B cell (primary cell): ENCODE measurements at regions not wholly inside any gene's neighbourhood (a gene's known extent, or its start where the extent isn't known, plus 50 kb on each side); places are given as distances from the start of the nearest gene placed in this dataset.

Source experiments
- ATAC-seq: fragments of 200-7000 bp; cut with Tn5 transposase; one replicate; pipeline ENCODE4 v1.10.0; 2021; ENCODE audit warnings: low read depth, mild to moderate bottlenecking, moderate number of reproducible peaks, moderate library complexity
- CTCF ChIA-PET: fragments of 350-600 bp; sonication (Branson Sonifier 250); formaldehyde crosslinking; loops from one replicate; lab custom pipeline; 2021; ENCODE audit warnings: antibody characterized with exemption, inconsistent platforms; lab: Charles Lee
- POLR2A ChIA-PET: fragments of 350-600 bp; sonication (Branson Sonifier 250); formaldehyde crosslinking; loops from one replicate; lab custom pipeline; 2021; ENCODE audit warnings: antibody characterized with exemption; lab: Charles Lee
- DNase-seq: peaks from one replicate; pipeline ENCODE4 v3.0.0; 2013
- H2AFZ ChIP-seq: 2 replicates; pipeline ENCODE4 v1.6.1; 2012; ENCODE audit warnings: mild to moderate bottlenecking, low read depth, low read length; ENCODE audit not compliant: insufficient read depth, poor library complexity, severe bottlenecking
- H3K27ac ChIP-seq, 2 donors: 1 replicate in 1 of 2; 2 replicates in 1 of 2; pipeline ENCODE4 v1.5.1; 2012 to 2013; ENCODE audit warnings: low read length in 2 of 2, mild to moderate bottlenecking in 2 of 2, moderate library complexity in 1 of 2
- H3K27me3 ChIP-seq, 4 experiments: fragments of 200-600 bp in 1 of 4; sonication (generic) in 1 of 4; replicated peaks in 1 of 4; 1 replicate in 2 of 4; 2 replicates in 2 of 4; pipeline versions ENCODE4 v1.6.1 to v1.7.0; 2013 to 2016; ENCODE audit warnings: low read length in 3 of 4, mild to moderate bottlenecking in 2 of 4, mixed read lengths in 1 of 4, moderate library complexity in 1 of 4; ENCODE audit not compliant: insufficient read depth in 4 of 4, control insufficient read depth in 3 of 4; ENCODE audit errors: control extremely low read depth in 1 of 4
- H3K36me3 ChIP-seq, 2 experiments: replicated peaks in 1 of 2; 1 replicate in 1 of 2; 2 replicates in 1 of 2; pipeline versions ENCODE4 v1.6.1 to v1.7.1; 2013; ENCODE audit warnings: low read length in 1 of 2; ENCODE audit not compliant: insufficient read depth in 2 of 2, control insufficient read depth in 1 of 2; ENCODE audit errors: control extremely low read depth in 1 of 2, extremely low read depth in 1 of 2
- H3K4me1 ChIP-seq, 2 donors: fragments of 200-600 bp in 1 of 2; sonication (generic) in 1 of 2; 1 replicate in 1 of 2; 2 replicates in 1 of 2; pipeline versions ENCODE4 v1.5.1 to v1.6.1; 2013 to 2017; ENCODE audit warnings: low read length in 2 of 2; ENCODE audit not compliant: control insufficient read depth in 2 of 2, insufficient read depth in 2 of 2
- H3K4me2 ChIP-seq: replicated peaks from 2 replicates; pipeline ENCODE3; 2012; ENCODE audit warnings: mild to moderate bottlenecking, low read depth, low read length; ENCODE audit not compliant: poor library complexity, severe bottlenecking
- H3K4me3 ChIP-seq, 5 experiments: fragments of 200-600 bp in 1 of 5; sonication (generic) in 1 of 5; 1 replicate in 3 of 5; 2 replicates in 2 of 5; pipeline versions ENCODE4 v1.5.1 to v1.7.0; 2011 to 2016; ENCODE audit warnings: low read length in 4 of 5, mild to moderate bottlenecking in 4 of 5, low read depth in 2 of 5, control low read depth in 1 of 5, moderate library complexity in 1 of 5; ENCODE audit not compliant: insufficient read depth in 1 of 5; ENCODE audit errors: control extremely low read depth in 1 of 5, extremely low read depth in 1 of 5
- H3K79me2 ChIP-seq: fragments of 200-600 bp; sonication (generic); one replicate; pipeline ENCODE4 v1.6.0; 2016; ENCODE audit warnings: low read length; ENCODE audit not compliant: control insufficient read depth, insufficient read depth
- H3K9ac ChIP-seq: fragments of 200-600 bp; sonication (generic); 2 replicates; pipeline ENCODE4 v1.6.1; 2017; ENCODE audit warnings: mild to moderate bottlenecking, low read length, moderate library complexity
- H3K9me3 ChIP-seq, 3 donors: one replicate each; pipeline versions ENCODE4 v1.6.1 to v1.7.1; 2013; ENCODE audit warnings: low read length in 2 of 3; ENCODE audit not compliant: control insufficient read depth in 2 of 3, insufficient read depth in 1 of 3; ENCODE audit errors: control extremely low read depth in 1 of 3
- H4K20me1 ChIP-seq: 2 replicates; pipeline ENCODE4 v1.6.0; 2012; ENCODE audit warnings: mild to moderate bottlenecking, low read length; ENCODE audit not compliant: insufficient read depth, control insufficient read depth, poor library complexity, severe bottlenecking
- H3K27ac Mint-ChIP-seq: one replicate; pipeline ENCODE4 v1.8.0; 2021; ENCODE audit warnings: mixed read lengths
- H3K27me3 Mint-ChIP-seq: one replicate; pipeline ENCODE4 v1.8.0; 2021; ENCODE audit warnings: mixed read lengths
- H3K4me1 Mint-ChIP-seq: one replicate; pipeline ENCODE4 v1.8.0; 2021; ENCODE audit warnings: mixed read lengths
- H3K4me3 Mint-ChIP-seq: one replicate; pipeline ENCODE4 v1.8.0; 2021; ENCODE audit warnings: mixed read lengths
- H3K9me3 Mint-ChIP-seq: one replicate; pipeline ENCODE4 v1.8.0; 2022; ENCODE audit warnings: mixed read lengths; ENCODE audit not compliant: insufficient read depth
- EZH2 ChIP-seq: IDR thresholded peaks from 2 replicates; pipeline ENCODE4 v1.6.1; 2012; ENCODE audit warnings: borderline replicate concordance, low read depth, mild to moderate bottlenecking, moderate library complexity, low read length; ENCODE audit not compliant: insufficient read depth, poor library complexity, severe bottlenecking
- WGBS: methylation state at CpG from one replicate; pipeline ENCODE4 v1.1.5; 2013; ENCODE audit warnings: missing lambda C conversion rate; ENCODE audit not compliant: insufficient coverage; 5-methylcytosine and 5-hydroxymethylcytosine counted together
- intact Hi-C: fragments of 100-400 bp; cut with micrococcal nuclease; formaldehyde crosslinking; loops from one replicate; pipeline ENCODE4 v1.10.0; 2022
- TF ChIP-seq, protein P1 (sequence below): fragments of 200-600 bp; IDR thresholded peaks from one replicate; pipeline ENCODE4 v1.8.0; 2022; ENCODE audit warnings: antibody characterized with exemption, mild to moderate bottlenecking

DNA sequence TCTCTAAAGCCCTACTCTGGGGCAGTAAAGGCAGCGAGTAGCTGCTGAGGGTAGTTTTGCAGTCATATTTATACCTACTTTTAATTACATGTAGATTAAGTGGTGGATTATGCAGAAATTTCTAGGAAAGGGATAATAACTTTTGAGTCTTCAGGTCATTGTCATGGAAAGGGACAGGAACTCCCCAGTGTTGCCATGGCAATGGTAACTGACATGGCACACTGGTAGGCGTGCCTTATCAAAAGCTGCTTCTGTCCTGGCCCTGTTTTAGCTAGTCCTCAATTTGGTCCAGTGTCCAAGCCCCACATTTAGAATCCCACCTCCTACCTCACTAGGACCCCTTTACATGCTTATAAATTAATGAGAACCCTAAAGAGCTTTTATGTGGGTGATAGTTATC is 303.1 kb downstream of the VRK1 start:
- no peak overlapping the region for H3K9ac ChIP-seq
- no peak overlapping the region for H3K4me3 ChIP-seq
- H3K4me3 Mint-ChIP-seq: no peak overlapping the region
- no peaks in the 10 kb centered on the region for H3K36me3 ChIP-seq
- H3K27ac ChIP-seq: no peak overlapping the region
- no peaks in the 10 kb centered on the region for H3K4me1 Mint-ChIP-seq
- ChIA-PET CTCF (no interaction called here), POLR2A (no interaction called here)
- peaks cover 0 to 3% (median 0%) of the 10 kb centered on the region in 3 donors for H3K9me3 ChIP-seq
- peaks cover 0 to 3% (median 0%) of the 10 kb centered on the region in 4 experiments for H3K27me3 ChIP-seq
- no peak overlapping the region for H3K27ac Mint-ChIP-seq
- WGBS: no CpG with 5 or more reads among the region's 2 CpGs
- H3K79me2 ChIP-seq: no peaks in the 10 kb centered on the region
- H3K27me3 Mint-ChIP-seq: peaks cover 6% of the 10 kb centered on the region
- ATAC-seq (no peak), DNase-seq (no peak)
- no peaks in the 10 kb centered on the region for H3K9me3 Mint-ChIP-seq
- intact Hi-C loops: no loop called here
- H4K20me1 ChIP-seq: no peaks in the 10 kb centered on the region
- TF ChIP-seq, protein P1, sequence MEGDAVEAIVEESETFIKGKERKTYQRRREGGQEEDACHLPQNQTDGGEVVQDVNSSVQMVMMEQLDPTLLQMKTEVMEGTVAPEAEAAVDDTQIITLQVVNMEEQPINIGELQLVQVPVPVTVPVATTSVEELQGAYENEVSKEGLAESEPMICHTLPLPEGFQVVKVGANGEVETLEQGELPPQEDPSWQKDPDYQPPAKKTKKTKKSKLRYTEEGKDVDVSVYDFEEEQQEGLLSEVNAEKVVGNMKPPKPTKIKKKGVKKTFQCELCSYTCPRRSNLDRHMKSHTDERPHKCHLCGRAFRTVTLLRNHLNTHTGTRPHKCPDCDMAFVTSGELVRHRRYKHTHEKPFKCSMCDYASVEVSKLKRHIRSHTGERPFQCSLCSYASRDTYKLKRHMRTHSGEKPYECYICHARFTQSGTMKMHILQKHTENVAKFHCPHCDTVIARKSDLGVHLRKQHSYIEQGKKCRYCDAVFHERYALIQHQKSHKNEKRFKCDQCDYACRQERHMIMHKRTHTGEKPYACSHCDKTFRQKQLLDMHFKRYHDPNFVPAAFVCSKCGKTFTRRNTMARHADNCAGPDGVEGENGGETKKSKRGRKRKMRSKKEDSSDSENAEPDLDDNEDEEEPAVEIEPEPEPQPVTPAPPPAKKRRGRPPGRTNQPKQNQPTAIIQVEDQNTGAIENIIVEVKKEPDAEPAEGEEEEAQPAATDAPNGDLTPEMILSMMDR: no peak
- TF ChIP-seq EZH2: no peak
- no peak overlapping the region for H2AFZ ChIP-seq
- no peak overlapping the region for H3K4me2 ChIP-seq
- H3K4me1 ChIP-seq: no peaks in the 10 kb centered on the region

DNA sequence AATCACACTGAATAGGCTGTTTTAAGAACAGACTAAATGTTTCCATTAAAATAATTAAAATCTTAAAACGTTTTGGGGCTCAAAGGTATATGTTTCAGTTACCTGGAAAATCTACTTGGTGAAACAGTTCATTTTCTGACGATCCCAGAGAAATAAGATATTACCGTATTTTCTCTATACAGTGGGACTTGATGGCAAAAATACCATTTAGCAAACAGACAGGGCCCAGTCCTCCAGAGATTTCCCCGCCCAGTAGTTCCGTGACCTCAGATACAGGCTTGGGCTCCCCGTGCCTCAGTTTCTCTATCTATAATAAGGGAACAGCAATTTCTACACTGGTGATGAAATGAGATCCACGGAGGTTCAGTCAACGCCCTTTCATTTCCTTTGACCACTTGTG is 304.4 kb downstream of the VRK1 start:
- POLR2A ChIA-PET: no interaction called here
- intact Hi-C loops: no loop called here

More for the DNA sequence above, 304.4 kb downstream of the VRK1 start:
- H3K9me3 Mint-ChIP-seq: no peaks in the 10 kb centered on the region
- DNase-seq: no peak
- ATAC-seq: no peak
- peaks cover 10% of the 10 kb centered on the region for H3K4me1 Mint-ChIP-seq
- 90% methylated on average over 7 of the region's 8 CpGs for WGBS
- Histone ChIP-seq H3K27ac (no peak overlapping the region), H3K4me1 (peaks cover 8 to 9% of the 10 kb centered on the region in 2 donors), H3K9ac (no peak overlapping the region), H4K20me1 (no peaks in the 10 kb centered on the region), H3K27me3 (peaks cover 0 to 3% (median 0%) of the 10 kb centered on the region in 4 experiments), H3K4me2 (no peak overlapping the region), H3K79me2 (no peaks in the 10 kb centered on the region), H3K36me3 (no peaks in the 10 kb centered on the region), H3K4me3 (no peak overlapping the region), H3K9me3 (no peaks in the 10 kb centered on the region), H2AFZ (no peak overlapping the region)
- no peak overlapping the region for H3K27ac Mint-ChIP-seq
- no peak overlapping the region for H3K4me3 Mint-ChIP-seq
- TF ChIP-seq EZH2: no peak
- TF ChIP-seq, protein P1: no peak
- peaks cover 6% of the 10 kb centered on the region for H3K27me3 Mint-ChIP-seq
- CTCF ChIA-PET: no interaction called here
